GM12872 (cell line): ENCODE measurements at regions not wholly inside any gene's neighbourhood (a gene's known extent, or its start where the extent isn't known, plus 50 kb on each side); places are given as distances from the start of the nearest gene placed in this dataset.

Source experiments
- CTCF ChIP-seq: IDR thresholded peaks from 3 replicates; pipeline ENCODE4 v1.5.1; 2011; ENCODE audit warnings: low read depth, mild to moderate bottlenecking, low read length, moderate library complexity; ENCODE audit not compliant: insufficient read depth

- TF ChIP-seq CTCF = no peak
Observed at GRCh38 chr7:98534493-98534892, 82.6 kb upstream of the NPTX2 start.

- peak; percentile 32; the same call in 2 of the 3 replicates for TF ChIP-seq CTCF
Observed at GRCh38 chr7:98531717-98532116, 85.4 kb upstream of the NPTX2 start.

- no peak for TF ChIP-seq CTCF
Observed at GRCh38 chr7:98528079-98528478, 89.0 kb upstream of the NPTX2 start.

- TF ChIP-seq CTCF = no peak
Observed at GRCh38 chr7:98526059-98526458, 91.0 kb upstream of the NPTX2 start.

- no peak for TF ChIP-seq CTCF
Observed at GRCh38 chr7:98521089-98521692, 95.9 kb upstream of the NPTX2 start.

GRCh38 chr7:98520356-98520951 lies 96.6 kb upstream of the NPTX2 start:
- no peak for TF ChIP-seq CTCF

- no peak for TF ChIP-seq CTCF
Observed at GRCh38 chr7:98518159-98518947, 98.7 kb upstream of the NPTX2 start.
